Ureter (tissue), 1 donor: ENCODE measurements at regions not wholly inside any gene's neighbourhood (a gene's known extent, or its start where the extent isn't known, plus 50 kb on each side); places are given as distances from the start of the nearest gene placed in this dataset.
"Not testable (repeated sequence)": the region's sequence is repeated elsewhere in the genome, so short reads cannot be mapped to it uniquely, and the experiment has no call there.

ENCODE experiments used
- DNase-seq: peaks from one replicate; pipeline ENCODE4 v3.0.0-alpha.2; 2020; ENCODE audit warnings: low spot score
- donor health status: DM: yes; HTN: yes; CAD: no.

DNA sequence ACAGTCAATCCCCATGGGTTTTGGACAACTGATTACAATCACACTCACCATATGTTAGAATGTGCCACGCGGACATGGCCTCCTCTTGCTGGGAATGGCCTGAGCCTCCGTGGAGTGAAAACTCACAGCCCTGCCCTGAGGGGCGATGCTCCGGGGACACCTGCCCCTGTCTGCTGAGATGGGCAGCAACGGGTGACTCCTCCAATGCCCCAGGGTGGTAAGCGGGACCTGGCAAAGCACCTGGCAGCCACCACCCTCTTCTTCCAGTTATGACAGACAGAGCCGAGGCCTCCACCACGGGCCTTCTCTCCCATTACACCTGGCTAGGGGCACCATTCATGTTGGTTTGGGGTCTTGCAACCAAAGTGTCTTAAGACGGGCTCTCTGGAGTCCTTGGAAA lies 94.9 kb upstream of the COL5A1 start:
- no peak for DNase-seq

DNA sequence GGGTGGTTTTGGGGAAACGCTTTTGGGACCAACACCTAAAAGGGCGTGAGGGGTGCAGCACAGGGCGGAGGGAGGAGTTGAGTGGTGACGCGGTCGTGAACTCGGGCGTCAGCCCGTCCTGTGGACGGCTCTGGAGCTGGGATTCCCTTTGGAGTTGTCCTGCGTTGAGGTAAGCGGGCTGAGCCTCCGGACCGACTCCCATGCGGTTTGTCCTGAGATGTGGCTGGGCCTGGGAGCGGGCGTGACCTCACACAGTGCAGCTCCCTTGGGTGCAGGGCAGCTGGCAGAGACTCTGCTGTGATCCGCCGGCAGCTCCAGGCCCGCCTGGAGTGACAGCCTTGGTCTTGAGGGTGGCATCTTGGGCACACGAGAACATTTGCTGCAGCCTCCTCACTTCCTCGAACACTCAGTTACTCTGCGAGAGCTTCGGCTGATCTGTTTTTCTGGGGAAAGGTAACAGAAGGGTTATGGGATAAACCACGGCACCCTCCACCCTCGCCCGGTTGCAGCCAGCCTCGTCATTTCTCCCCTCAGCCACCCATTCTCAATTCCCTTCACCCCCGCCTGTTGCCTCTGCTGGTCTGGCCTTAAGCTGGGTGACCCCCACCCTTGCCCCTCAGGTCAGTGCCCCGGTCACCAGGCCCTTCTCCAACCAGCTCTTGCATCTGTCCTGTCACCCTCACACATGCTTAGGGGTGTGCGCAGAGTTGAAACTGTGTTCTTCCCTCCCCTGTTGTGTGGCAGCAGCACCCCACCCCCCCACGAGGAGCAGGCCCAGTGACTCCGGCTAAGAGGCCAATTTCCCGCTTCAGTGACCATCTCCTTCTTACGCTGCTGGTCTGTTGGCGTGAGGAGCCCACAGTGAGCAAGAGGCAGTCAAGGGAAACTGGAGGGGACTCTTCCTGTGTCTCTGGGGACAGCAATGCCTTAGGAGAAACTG lies 94.2 kb upstream of the COL5A1 start:
- DNase-seq: no peak

GRCh38 chr9:134548185-134548584 lies 93.4 kb upstream of the COL5A1 start:
- DNase-seq: no peak

GRCh38 chr9:134548618-134549017 lies 93.0 kb upstream of the COL5A1 start:
- DNase-seq: no peak

DNA sequence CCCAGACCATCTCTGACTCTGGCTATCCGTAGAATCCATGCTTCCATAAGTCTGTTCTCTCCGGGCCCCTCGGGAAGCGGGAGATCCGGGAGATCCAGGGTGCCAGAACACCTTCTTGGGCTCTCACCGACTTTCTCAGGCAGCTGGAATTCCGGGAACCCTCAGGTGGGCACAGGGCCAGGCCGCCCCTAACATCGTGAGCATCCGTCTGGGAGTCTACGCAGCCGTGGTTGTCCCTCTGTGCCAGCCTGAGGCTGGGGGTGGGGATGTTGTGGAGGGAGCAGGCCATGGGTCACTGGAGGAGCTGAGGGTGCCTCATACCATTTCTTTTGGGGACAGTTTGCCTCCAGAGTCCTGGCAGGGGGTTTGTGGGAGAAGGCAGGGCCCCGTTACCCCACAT lies 92.3 kb upstream of the COL5A1 start:
- no peak for DNase-seq

DNA sequence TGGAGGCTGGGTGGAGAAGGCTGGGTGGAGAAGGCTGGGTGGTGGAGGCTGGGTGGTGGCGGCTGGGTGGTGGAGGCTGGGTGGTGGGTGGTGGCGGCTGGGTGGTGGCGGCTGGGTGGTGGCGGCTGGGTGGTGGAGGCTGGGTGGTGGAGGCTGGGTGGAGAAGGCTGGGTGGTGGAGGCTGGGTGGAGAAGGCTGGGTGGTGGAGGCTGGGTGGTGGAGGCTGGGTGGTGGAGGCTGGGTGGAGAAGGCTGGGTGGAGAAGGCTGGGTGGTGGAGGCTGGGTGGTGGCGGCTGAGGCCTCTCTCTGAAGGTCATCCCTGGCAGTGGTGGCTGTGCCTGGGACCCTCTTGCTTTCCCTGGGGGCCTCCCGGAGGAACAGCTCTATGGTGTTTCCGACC lies 91.5 kb upstream of the COL5A1 start:
- not testable (repeated sequence) for DNase-seq

DNA sequence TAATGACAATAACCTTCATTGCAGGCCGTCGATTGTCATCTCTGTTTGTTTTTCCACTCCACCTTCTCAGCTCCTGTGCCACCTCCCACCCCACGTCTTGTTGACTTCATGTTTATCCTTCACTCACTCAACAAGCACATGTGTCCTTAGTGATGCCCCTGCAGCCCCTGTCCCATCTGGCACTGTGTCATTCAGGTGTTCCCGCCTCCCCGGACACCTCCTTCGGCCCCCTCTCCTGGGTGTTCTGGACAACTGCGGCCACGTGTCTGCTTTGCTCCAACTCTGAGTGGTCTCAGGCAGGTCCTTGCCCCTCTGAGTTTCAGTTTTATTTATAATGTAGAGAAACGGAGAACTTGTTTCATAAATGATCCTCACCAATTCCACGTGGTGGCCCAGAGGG lies 91.0 kb upstream of the COL5A1 start:
- DNase-seq: no peak

DNA sequence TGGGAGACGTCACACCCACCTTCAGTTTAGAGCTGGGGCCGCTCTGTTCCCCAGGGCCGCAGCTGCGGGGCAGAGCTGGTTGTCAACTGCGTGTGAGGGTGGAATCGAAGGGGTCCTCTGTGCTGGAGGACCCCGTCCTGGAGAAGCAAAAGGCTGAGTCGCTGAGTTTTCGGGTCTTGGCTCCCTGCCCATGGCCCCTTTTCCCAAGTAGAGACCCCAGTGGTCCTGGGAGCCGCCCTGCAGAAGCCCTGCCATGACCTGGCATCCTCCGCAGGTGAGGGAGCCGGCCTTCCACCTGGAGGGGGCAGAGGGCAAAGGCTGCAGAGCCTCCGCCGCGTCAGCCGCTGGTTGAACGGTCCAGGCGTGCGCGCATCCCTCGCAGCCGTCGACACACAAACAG lies 90.4 kb upstream of the COL5A1 start:
- no peak for DNase-seq

GRCh38 chr9:134551644-134552348 lies 89.8 kb upstream of the COL5A1 start:
- no peak for DNase-seq

- DNase-seq: no peak
Observed at GRCh38 chr9:134552349-134552990, 89.1 kb upstream of the COL5A1 start.

GRCh38 chr9:134553061-134553891 lies 88.3 kb upstream of the COL5A1 start:
- no peak for DNase-seq

DNA sequence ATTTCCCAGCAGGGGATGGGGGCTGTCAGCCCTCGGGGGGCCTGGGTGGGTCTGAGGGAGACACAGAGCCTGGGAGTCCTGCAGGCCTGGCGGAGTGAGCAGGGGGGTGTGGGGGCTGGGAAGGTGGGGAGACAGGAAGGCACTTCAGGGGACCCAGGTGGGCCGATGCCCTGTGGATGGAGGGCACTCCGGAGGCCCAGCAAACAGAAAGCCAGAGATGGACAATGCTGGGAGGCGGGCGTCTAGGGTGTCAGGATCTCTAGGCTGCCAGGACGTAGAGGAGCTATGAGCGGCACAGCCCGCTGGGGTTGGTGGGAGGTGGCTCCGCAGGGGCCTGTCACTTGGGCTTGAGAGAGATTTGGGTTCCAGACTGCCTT lies 87.6 kb upstream of the COL5A1 start:
- no peak for DNase-seq

DNA sequence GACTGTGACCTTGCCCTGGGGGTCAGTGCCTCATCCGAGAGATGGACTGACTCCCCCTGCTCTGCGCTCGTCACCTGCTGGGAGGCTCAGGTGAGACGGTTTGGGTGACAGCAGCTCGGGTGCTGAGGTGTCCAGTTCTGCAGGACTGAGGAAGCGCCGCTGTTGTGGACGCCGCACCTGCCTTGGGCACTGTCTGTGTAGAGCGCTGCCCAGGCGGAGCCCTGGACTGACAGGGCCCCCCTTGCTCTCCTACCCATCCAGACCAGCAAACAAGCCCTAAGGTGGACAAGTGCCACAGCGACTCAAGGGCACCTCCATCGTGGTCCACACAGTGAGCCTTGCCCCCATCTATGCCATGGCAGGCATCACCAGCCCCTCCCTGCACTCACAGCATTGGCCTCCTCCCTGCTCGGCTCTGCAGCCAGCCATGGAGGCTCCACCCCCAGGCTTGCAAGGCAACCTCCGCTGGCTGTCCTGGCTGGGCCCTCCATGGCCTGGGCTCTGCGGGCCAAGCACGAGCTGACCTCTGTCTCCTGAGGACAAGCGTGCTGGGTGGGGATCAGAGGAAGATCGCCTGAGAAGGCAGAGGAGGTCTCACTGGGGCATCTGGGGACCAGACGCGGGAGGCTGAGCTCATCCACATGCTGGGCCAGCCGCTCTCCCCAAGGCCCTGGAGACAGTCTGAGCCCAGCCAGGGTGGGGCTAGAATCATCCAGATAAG lies 87.1 kb upstream of the COL5A1 start:
- no peak for DNase-seq

DNA sequence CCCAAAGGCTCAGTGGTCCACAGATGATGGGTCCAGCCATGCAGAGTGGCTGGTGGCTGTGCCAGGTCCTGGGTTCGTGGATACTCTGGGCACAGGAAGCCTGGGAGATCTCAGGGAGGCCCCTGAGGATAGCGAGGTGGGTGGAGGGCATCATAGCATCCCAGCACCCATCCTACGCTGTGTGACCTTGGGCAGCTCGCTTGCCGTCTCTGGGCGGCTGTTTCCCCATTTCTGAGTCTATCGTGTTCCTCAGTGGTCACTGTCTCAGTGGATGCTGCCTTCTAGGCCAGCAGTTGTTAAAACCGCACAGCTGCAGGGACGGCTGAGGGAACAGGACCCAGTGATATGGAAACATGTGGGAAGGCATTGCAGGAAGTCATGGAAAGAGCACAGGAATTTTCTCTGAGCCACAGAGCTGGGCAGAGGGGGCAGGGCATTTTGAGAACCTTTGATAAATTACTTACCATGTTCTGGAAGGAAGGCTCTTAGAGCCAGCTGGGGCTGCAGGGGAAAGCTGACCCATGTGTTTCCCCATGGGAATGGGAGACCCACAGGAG lies 86.4 kb upstream of the COL5A1 start:
- no peak for DNase-seq

DNA sequence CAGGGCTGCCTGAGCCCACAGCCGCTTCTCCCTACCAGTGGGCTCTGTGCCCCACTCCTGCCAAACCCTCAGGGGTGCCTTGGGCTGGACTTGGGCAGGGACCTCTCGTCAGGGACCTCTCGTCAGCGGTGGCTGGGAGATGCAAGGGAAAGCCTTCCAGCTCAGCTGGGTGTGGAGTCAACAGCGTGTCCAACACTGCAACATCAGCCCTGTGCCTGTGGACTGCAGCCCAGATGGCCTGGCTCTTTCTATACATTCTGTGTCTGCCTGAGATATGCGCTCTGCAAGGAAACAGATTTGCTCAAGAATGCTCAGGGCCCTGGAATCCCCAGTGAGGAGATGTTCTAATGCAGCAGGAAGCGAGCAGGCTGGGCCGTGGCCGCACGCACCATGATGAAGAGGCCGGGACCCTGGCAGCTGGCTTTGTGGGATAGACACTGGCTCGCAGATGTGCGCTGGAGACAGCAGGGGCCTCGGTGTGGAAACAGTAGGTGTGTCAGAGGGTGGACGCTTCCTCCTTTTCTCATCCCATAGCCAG lies 85.0 kb upstream of the COL5A1 start:
- no peak for DNase-seq

- no peak for DNase-seq
Observed at GRCh38 chr9:134557331-134557730, 84.3 kb upstream of the COL5A1 start.

GRCh38 chr9:134558124-134558905 lies 83.3 kb upstream of the COL5A1 start:
- no peak for DNase-seq

- DNase-seq: peak; percentile 5
Observed at GRCh38 chr9:134559013-134559412, 82.6 kb upstream of the COL5A1 start.

DNA sequence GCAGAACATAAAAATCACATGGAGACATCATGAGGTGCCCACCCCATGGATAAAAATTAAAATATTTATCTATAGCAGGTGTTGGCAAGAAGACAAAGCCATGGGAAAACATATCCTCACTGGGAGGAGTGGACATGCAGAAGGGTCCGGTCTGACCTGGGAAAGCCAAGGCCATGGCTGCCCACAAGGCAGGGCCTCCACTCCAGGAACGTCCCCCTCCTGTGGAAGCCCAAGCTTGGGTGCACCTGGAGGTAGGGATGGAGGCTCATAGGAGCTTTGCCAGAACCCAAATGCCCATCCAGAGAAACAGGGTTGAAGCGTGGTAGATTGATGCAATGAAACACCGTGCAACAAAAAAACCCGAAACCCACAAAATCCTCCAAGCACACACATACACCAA lies 81.4 kb upstream of the COL5A1 start:
- peak; percentile 23 for DNase-seq

GRCh38 chr9:134560654-134561053 lies 80.9 kb upstream of the COL5A1 start:
- peak; percentile 5 for DNase-seq
